ENCODE measurements at regions not wholly inside any gene's neighbourhood (a gene's known extent, or its start where the extent isn't known, plus 50 kb on each side); places are given as distances from the start of the nearest gene placed in this dataset.
"Not testable (repeated sequence)": the region's sequence is repeated elsewhere in the genome, so short reads cannot be mapped to it uniquely, and the experiment has no call there.

- H3K27ac ChIP-seq (ENCODE audit: control insufficient read depth, insufficient read depth, low read length), result no peak overlapping the region
- no peak overlapping the region for H3K9ac ChIP-seq (ENCODE audit: control insufficient read depth, extremely low read depth, insufficient read depth, low read length)
- no peak overlapping the region for H3K4me2 ChIP-seq (ENCODE audit: control insufficient read depth, extremely low read depth, insufficient read depth, low read depth, low read length)
- H3K4me1 ChIP-seq (ENCODE audit: control insufficient read depth, extremely low read depth, insufficient read depth, low read length), result no peaks in the 10 kb centered on the region
- FAIRE-seq, result no peak
- TF ChIP-seq CTCF (optimal IDR thresholded peaks at IDR 0.05 in 1 of 3, IDR thresholded peaks at IDR 0.05 in 1 of 3, conservative IDR thresholded peaks at IDR 0.05 in 1 of 3; ENCODE audit: extremely low read depth in 1 of 3, insufficient read depth in 2 of 3, low read length in 3 of 3), result no peak
- no peak for TF ChIP-seq EZH2 (IDR thresholded peaks at IDR 0.05; ENCODE audit: low read length)
- no peak overlapping the region for H2AFZ ChIP-seq (ENCODE audit: control insufficient read depth, low read length)
- H4K20me1 ChIP-seq (ENCODE audit: control insufficient read depth, extremely low read depth, insufficient read depth, low read length), result no peaks in the 10 kb centered on the region
- DNase-seq (ENCODE audit: low read depth, low spot score), result no peak
- H3K36me3 ChIP-seq (ENCODE audit: control insufficient read depth in 2 of 2, extremely low read depth in 1 of 2, insufficient read depth in 2 of 2, low read length in 2 of 2), result no peaks in the 10 kb centered on the region
- no peaks in the 10 kb centered on the region for H3K79me2 ChIP-seq (ENCODE audit: control insufficient read depth, insufficient read depth, low read length)
- H3K27me3 ChIP-seq (ENCODE audit: control insufficient read depth, extremely low read depth, insufficient read depth, low read length), result peaks cover 6% of the 10 kb centered on the region
- no peak overlapping the region for H3K4me3 ChIP-seq (ENCODE audit: control insufficient read depth in 2 of 3, extremely low read depth in 1 of 3, insufficient read depth in 2 of 3, low read depth in 1 of 3, low read length in 3 of 3)
- dilution Hi-C loops (cut with MboI; ENCODE audit: extremely low pct_ligation_motif_present, low sequenced_read_pairs), result no loop called here
- H3K9me1 ChIP-seq (ENCODE audit: control insufficient read depth, extremely low read depth, insufficient read depth, low read length), result no peaks in the 10 kb centered on the region
- H3K9me3 ChIP-seq (ENCODE audit: control insufficient read depth, low read depth, low read length), result no peaks in the 10 kb centered on the region
Observed at GRCh38 chr10:29228562-29228961, 60.3 kb upstream of the LYZL1 start.

GRCh38 chr10:29229258-29229705 is 59.6 kb upstream of the LYZL1 start:
- H3K27ac ChIP-seq (ENCODE audit: control insufficient read depth, insufficient read depth, low read length), result no peak overlapping the region
- H3K9me1 ChIP-seq (ENCODE audit: control insufficient read depth, extremely low read depth, insufficient read depth, low read length), result no peaks in the 10 kb centered on the region
- TF ChIP-seq EZH2 (IDR thresholded peaks at IDR 0.05; ENCODE audit: low read length), result no peak
- no peak for TF ChIP-seq CTCF (optimal IDR thresholded peaks at IDR 0.05 in 1 of 3, IDR thresholded peaks at IDR 0.05 in 1 of 3, conservative IDR thresholded peaks at IDR 0.05 in 1 of 3; ENCODE audit: extremely low read depth in 1 of 3, insufficient read depth in 2 of 3, low read length in 3 of 3)
- H4K20me1 ChIP-seq (ENCODE audit: control insufficient read depth, extremely low read depth, insufficient read depth, low read length), result no peaks in the 10 kb centered on the region
- H3K27me3 ChIP-seq (ENCODE audit: control insufficient read depth, extremely low read depth, insufficient read depth, low read length), result peaks cover 5% of the 10 kb centered on the region
- no peaks in the 10 kb centered on the region for H3K36me3 ChIP-seq (ENCODE audit: control insufficient read depth in 2 of 2, extremely low read depth in 1 of 2, insufficient read depth in 2 of 2, low read length in 2 of 2)
- dilution Hi-C loops (cut with MboI; ENCODE audit: extremely low pct_ligation_motif_present, low sequenced_read_pairs), result no loop called here
- no peak for FAIRE-seq
- H3K9ac ChIP-seq (ENCODE audit: control insufficient read depth, extremely low read depth, insufficient read depth, low read length), result no peak overlapping the region
- H3K4me2 ChIP-seq (ENCODE audit: control insufficient read depth, extremely low read depth, insufficient read depth, low read depth, low read length), result no peak overlapping the region
- H3K79me2 ChIP-seq (ENCODE audit: control insufficient read depth, insufficient read depth, low read length), result no peaks in the 10 kb centered on the region
- no peaks in the 10 kb centered on the region for H3K9me3 ChIP-seq (ENCODE audit: control insufficient read depth, low read depth, low read length)
- H3K4me1 ChIP-seq (ENCODE audit: control insufficient read depth, extremely low read depth, insufficient read depth, low read length), result no peaks in the 10 kb centered on the region
- H3K4me3 ChIP-seq (ENCODE audit: control insufficient read depth in 2 of 3, extremely low read depth in 1 of 3, insufficient read depth in 2 of 3, low read depth in 1 of 3, low read length in 3 of 3), result no peak overlapping the region
- H2AFZ ChIP-seq (ENCODE audit: control insufficient read depth, low read length), result no peak overlapping the region
- no peak for DNase-seq (ENCODE audit: low read depth, low spot score)

GRCh38 chr10:29236910-29237309 is 52.0 kb upstream of the LYZL1 start:
- DNase-seq (ENCODE audit: low read depth, low spot score); H3K9ac ChIP-seq (ENCODE audit: control insufficient read depth, extremely low read depth, insufficient read depth, low read length); FAIRE-seq; H3K9me1 ChIP-seq (ENCODE audit: control insufficient read depth, extremely low read depth, insufficient read depth, low read length); dilution Hi-C loops (cut with MboI; ENCODE audit: extremely low pct_ligation_motif_present, low sequenced_read_pairs); H3K4me1 ChIP-seq (ENCODE audit: control insufficient read depth, extremely low read depth, insufficient read depth, low read length); H2AFZ ChIP-seq (ENCODE audit: control insufficient read depth, low read length); H3K27ac ChIP-seq (ENCODE audit: control insufficient read depth, insufficient read depth, low read length); H3K79me2 ChIP-seq (ENCODE audit: control insufficient read depth, insufficient read depth, low read length); H3K9me3 ChIP-seq (ENCODE audit: control insufficient read depth, low read depth, low read length); H3K4me3 ChIP-seq (ENCODE audit: control insufficient read depth in 2 of 3, extremely low read depth in 1 of 3, insufficient read depth in 2 of 3, low read depth in 1 of 3, low read length in 3 of 3); H3K27me3 ChIP-seq (ENCODE audit: control insufficient read depth, extremely low read depth, insufficient read depth, low read length); H4K20me1 ChIP-seq (ENCODE audit: control insufficient read depth, extremely low read depth, insufficient read depth, low read length); H3K36me3 ChIP-seq (ENCODE audit: control insufficient read depth in 2 of 2, extremely low read depth in 1 of 2, insufficient read depth in 2 of 2, low read length in 2 of 2); H3K4me2 ChIP-seq (ENCODE audit: control insufficient read depth, extremely low read depth, insufficient read depth, low read depth, low read length): not testable (repeated sequence)
